Right lobe of liver (tissue), 4 donors: ENCODE measurements at regions not wholly inside any gene's neighbourhood (a gene's known extent, or its start where the extent isn't known, plus 50 kb on each side); places are given as distances from the start of the nearest gene placed in this dataset.
"Not testable (repeated sequence)": the region's sequence is repeated elsewhere in the genome, so short reads cannot be mapped to it uniquely, and the experiment has no call there.

Experiments
- CTCF ChIP-seq, 4 donors: fragments of 200-600 bp in 3 of 4; fragments of 450-650 bp in 1 of 4; IDR thresholded peaks; one replicate each; pipeline versions ENCODE4 v1.5.1 to v1.8.0; 2016 to 2022; ENCODE audit warnings: antibody characterized with exemption in 4 of 4, mild to moderate bottlenecking in 2 of 4
- POLR2A ChIP-seq: fragments of 450-650 bp; IDR thresholded peaks from one replicate; pipeline ENCODE4 v1.6.1; 2017; ENCODE audit warnings: antibody characterized with exemption, mild to moderate bottlenecking
- donor health status: DM: no; HTN: no; CAD: no.
- donor health status: DM: no; HTN: no; CAD: no.
- donor health status: DM: no; HTN: yes; CAD: no.

DNA sequence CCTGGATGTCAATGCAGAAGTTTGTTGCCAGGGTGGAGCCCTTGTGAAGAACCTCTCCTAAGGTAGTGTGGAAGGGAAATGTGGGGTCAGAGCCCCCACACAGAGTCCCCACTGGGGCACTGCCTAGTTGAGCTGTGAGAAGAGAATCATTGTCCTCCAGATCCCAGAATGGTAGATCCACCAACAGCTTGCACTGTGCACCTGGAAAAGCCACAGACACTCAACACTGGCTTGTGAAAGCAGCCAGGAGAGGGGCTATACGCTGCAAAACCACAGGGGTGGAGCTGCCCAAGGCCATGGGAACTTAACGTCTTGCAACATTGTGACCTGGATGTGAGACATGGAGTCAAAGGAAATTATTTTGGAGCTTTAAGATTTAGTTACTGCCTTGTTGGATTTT lies 55.2 kb upstream of the ADAMTS2 start:
- TF ChIP-seq CTCF (IDR thresholded peaks at IDR 0.05); POLR2A: not testable (repeated sequence)
